Ishikawa (cell line): ENCODE measurements at regions not wholly inside any gene's neighbourhood (a gene's known extent, or its start where the extent isn't known, plus 50 kb on each side); places are given as distances from the start of the nearest gene placed in this dataset.

Experiments used
- CEBPB ChIP-seq: IDR thresholded peaks from 2 replicates; pipeline ENCODE4 v1.6.1; 2012
- CREB1 ChIP-seq: IDR thresholded peaks from 2 replicates; pipeline ENCODE4 v1.6.1; 2012; ENCODE audit warnings: low read depth
- EGR1 ChIP-seq: IDR thresholded peaks from 2 replicates; pipeline ENCODE4 v1.6.1; 2012
- EP300 ChIP-seq: IDR thresholded peaks from 2 replicates; pipeline ENCODE4 v1.6.1; 2012; ENCODE audit warnings: borderline replicate concordance
- FOXM1 ChIP-seq: IDR thresholded peaks from 2 replicates; pipeline ENCODE4 v1.6.1; 2012; ENCODE audit warnings: low read depth, borderline replicate concordance
- NFIC ChIP-seq: IDR thresholded peaks from 2 replicates; pipeline ENCODE4 v1.6.1; 2012
- RAD21 ChIP-seq: IDR thresholded peaks from 2 replicates; pipeline ENCODE4 v1.6.1; 2012; ENCODE audit warnings: low read depth
- TAF1 ChIP-seq: IDR thresholded peaks from 2 replicates; pipeline ENCODE4 v1.6.1; 2012; ENCODE audit warnings: low read depth, mild to moderate bottlenecking
- TCF12 ChIP-seq: IDR thresholded peaks from 2 replicates; pipeline ENCODE4 v1.6.1; 2012; ENCODE audit warnings: low read depth
- TEAD4 ChIP-seq: IDR thresholded peaks from 2 replicates; pipeline ENCODE4 v1.6.1; 2012
- YY1 ChIP-seq: IDR thresholded peaks from 2 replicates; pipeline ENCODE4 v1.6.1; 2012; ENCODE audit warnings: low read depth
- ZBTB7A ChIP-seq: IDR thresholded peaks from 2 replicates; pipeline ENCODE4 v1.6.1; 2012; ENCODE audit warnings: low read depth
- TF ChIP-seq, protein P1 (sequence below): IDR thresholded peaks from 2 replicates; pipeline ENCODE4 v1.6.1; 2012
- TF ChIP-seq, protein P2 (sequence below): IDR thresholded peaks from 2 replicates; pipeline ENCODE4 v1.6.1; 2012
- TF ChIP-seq, protein P3 (sequence below): IDR thresholded peaks from 2 replicates; pipeline ENCODE4 v1.6.1; 2012; ENCODE audit warnings: low read depth, mild to moderate bottlenecking

DNA sequence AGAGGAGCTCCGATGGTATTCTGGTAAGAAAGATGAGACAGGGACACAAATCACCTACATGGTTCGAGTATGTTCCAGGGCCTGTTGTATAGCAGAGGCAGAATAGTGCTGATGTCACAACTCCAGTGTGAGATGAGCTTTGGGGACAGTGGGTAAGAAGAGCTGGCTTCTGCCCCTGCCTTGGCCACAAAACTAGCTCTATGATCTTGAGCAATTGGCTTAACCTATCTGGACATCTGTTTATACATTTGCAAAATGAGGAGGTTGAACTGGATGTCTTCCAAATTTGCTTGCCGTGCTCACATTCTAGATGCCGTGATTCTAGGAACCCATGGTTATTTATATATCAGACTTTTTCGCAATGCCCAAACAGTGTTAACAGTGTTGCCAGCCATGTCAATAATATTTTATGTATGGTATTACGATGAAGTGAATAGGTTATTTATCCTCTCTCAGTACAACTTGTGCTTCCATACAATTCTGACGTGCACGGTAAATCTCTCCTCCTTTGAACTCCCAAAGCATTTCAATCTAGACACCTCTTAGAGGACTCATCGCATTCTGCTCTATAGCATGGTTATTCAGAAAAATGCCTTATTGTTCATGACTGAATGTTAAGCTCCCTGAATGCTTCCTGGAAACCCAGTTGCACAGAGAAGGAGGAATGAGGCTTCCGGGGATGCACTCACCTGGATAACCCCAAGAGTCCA, 316.0 kb downstream of the FOXO1 start:
- TF ChIP-seq, protein P1, sequence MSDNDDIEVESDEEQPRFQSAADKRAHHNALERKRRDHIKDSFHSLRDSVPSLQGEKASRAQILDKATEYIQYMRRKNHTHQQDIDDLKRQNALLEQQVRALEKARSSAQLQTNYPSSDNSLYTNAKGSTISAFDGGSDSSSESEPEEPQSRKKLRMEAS = no peak
- TF ChIP-seq TCF12 (no peak), ZBTB7A (no peak), RAD21 (no peak), TAF1 (no peak), EP300 (no peak), TEAD4 (no peak), FOXM1 (no peak), CEBPB (no peak), EGR1 (no peak), NFIC (no peak), CREB1 (no peak)
- TF ChIP-seq, protein P2, sequence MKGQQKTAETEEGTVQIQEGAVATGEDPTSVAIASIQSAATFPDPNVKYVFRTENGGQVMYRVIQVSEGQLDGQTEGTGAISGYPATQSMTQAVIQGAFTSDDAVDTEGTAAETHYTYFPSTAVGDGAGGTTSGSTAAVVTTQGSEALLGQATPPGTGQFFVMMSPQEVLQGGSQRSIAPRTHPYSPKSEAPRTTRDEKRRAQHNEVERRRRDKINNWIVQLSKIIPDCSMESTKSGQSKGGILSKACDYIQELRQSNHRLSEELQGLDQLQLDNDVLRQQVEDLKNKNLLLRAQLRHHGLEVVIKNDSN = no peak
- TF ChIP-seq, protein P3, sequence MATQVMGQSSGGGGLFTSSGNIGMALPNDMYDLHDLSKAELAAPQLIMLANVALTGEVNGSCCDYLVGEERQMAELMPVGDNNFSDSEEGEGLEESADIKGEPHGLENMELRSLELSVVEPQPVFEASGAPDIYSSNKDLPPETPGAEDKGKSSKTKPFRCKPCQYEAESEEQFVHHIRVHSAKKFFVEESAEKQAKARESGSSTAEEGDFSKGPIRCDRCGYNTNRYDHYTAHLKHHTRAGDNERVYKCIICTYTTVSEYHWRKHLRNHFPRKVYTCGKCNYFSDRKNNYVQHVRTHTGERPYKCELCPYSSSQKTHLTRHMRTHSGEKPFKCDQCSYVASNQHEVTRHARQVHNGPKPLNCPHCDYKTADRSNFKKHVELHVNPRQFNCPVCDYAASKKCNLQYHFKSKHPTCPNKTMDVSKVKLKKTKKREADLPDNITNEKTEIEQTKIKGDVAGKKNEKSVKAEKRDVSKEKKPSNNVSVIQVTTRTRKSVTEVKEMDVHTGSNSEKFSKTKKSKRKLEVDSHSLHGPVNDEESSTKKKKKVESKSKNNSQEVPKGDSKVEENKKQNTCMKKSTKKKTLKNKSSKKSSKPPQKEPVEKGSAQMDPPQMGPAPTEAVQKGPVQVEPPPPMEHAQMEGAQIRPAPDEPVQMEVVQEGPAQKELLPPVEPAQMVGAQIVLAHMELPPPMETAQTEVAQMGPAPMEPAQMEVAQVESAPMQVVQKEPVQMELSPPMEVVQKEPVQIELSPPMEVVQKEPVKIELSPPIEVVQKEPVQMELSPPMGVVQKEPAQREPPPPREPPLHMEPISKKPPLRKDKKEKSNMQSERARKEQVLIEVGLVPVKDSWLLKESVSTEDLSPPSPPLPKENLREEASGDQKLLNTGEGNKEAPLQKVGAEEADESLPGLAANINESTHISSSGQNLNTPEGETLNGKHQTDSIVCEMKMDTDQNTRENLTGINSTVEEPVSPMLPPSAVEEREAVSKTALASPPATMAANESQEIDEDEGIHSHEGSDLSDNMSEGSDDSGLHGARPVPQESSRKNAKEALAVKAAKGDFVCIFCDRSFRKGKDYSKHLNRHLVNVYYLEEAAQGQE = no peak

DNA sequence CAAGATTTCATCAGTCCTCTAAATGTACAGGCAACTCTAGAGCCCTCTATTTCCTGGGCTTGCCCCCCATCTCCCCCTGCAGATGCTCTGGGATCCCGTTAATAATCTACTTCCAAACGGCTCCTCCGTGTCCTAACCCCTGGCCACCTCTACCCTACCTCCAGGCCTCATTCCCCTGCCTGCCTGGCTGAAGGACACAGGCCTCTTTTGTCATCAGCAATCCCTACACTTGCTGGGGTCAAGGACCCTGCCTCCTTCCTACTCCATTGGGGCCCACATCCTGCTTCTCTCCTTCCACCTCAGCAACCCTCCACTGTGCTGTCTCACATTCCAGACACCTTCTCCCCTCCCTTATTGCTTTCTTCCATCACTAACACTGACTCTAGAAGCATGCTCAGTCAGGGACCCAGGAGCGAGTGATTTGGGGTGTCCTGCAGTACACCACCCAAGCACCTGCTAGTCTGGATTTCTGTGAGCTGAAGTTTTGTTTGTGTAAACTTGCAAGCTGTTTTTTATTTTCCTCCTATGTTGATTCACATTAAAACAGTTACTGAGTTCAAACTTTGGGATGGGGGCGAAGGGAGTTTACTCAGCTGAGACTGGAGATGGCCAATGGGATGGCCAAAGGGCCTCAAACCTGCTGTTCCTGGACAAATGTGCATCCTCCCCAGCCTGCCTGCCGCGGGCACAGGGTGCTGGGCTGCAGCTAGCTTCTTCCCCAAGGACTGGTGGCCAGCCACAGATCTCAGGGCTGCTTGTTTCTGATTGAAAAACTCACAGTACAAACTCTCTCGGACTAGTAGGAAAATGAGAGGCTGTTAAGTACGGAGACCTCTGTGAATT, 314.7 kb downstream of the FOXO1 start:
- TF ChIP-seq TAF1 = no peak
- TF ChIP-seq CEBPB = no peak

DNA sequence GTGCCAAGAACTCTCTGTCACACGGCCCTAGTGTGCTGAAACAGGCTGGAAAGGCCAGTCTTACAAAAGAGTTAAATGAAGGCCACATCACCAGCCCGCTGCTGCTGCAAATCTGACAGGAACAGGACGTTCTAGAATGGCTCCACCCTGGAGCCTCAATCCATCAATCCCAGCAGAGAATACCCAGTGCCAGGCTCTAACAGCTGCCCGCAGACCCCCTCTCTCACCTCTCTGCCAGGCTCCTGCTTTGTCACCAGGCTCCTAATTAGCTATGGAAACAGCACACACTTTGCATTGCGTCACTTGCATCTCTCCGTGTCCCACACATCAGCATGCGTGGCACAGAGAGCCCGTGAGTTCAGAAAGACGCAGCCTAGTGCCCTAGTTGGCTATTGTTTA, 314.1 kb downstream of the FOXO1 start:
- TF ChIP-seq TAF1 (no peak), EP300 (no peak), ZBTB7A (no peak), CEBPB (no peak), TCF12 (no peak), CREB1 (no peak), FOXM1 (no peak), TEAD4 (no peak), EGR1 (no peak), YY1 (no peak), NFIC (no peak), RAD21 (no peak)
- TF ChIP-seq, protein P2 = no peak
- TF ChIP-seq, protein P3 = no peak
- TF ChIP-seq, protein P1 = no peak

DNA sequence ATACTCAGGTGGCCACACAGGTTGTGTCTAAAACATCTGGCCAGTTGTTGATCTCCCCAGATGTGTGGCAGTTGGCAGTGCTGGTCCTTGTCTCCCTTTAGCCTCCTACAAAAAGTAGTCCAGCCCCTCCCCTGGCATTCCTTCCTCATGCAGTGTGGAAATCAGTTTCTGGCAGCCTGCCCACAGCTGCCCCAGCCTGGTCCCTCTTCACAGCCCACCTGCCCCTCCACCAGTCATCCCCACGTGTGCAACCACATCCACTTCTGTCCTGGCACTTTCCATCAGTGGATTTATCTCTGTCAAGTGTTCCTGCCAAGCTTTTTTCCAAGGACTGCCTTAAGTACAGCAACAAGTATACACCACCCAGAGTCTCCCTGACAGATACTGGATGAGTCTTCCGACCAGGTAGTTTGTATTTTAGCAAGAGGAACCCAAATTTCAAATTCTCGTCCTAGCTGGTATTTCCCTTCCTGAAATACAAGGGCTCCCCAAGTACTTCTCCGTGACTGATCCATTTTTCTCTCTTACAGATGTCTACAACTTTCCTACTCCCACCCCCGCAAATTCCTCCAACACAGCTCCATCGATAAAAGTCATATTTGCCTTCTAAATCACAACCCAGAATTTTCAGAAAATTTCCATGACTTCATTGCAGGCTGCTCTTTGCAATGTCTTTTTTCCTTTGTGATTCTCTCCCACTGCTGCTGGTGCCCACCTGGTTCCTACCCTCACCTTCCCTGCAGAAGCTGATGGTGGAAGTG, 313.5 kb downstream of the FOXO1 start:
- no peak for TF ChIP-seq ZBTB7A
- TF ChIP-seq YY1 = no peak

DNA sequence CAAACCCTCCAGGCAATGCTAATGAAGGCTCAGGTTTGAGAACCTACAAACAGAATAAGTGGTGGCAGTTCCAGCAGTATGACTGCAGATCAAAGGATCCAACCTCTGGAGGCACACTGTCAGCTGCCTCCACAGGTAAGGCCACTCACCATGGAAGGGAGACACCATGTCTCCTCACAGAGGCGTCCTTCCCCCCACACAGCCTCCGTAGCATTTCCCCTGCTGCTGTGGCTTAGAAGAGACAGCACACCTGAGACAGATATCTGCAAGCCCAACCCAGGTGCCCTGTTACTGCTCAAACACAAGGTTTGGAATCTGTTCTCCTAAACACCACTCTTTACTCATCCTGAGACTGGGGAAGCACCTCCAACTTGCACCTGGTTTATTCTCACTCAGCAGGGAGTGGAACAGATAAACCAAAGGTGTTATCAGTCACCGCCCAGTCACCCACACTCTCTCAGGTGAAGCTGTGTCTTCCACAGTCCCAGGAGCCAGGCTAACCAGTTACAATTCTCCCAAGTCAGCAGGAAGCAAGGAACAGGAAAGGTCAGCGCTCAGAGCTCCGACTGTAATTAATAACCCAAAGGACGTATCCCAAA, 311.2 kb downstream of the FOXO1 start:
- TF ChIP-seq EGR1 (no peak), NFIC (no peak), EP300 (no peak), CREB1 (no peak), CEBPB (no peak), TCF12 (no peak), ZBTB7A (no peak), FOXM1 (no peak), TEAD4 (no peak), TAF1 (no peak), RAD21 (no peak)
- TF ChIP-seq, protein P1 = no peak
- TF ChIP-seq, protein P2 = no peak
- TF ChIP-seq, protein P3 = no peak
